IMR-90 (cell line): ENCODE measurements at regions not wholly inside any gene's neighbourhood (a gene's known extent, or its start where the extent isn't known, plus 50 kb on each side); places are given as distances from the start of the nearest gene placed in this dataset.
A peak's percentile ranks its signal among the peaks of the same experiment; 100 is the strongest.

Source experiments
- FOS ChIP-seq: fragments of 150-350 bp; IDR thresholded peaks from 2 replicates; pipeline ENCODE4 v1.6.1; 2016; ENCODE audit warnings: low read depth, low read length
- MAFK ChIP-seq: IDR thresholded peaks from 2 replicates; pipeline ENCODE4 v1.6.1; 2012; ENCODE audit warnings: low read depth, low read length, improper control_type of control experiment
- POLR2A ChIP-seq: IDR thresholded peaks from 2 replicates; pipeline ENCODE4 v1.6.1; 2012; ENCODE audit warnings: mild to moderate bottlenecking, low read depth, low read length
- RCOR1 ChIP-seq: IDR thresholded peaks from 2 replicates; pipeline ENCODE4 v1.6.1; 2012; ENCODE audit warnings: mild to moderate bottlenecking, low read length, improper control_type of control experiment; ENCODE audit not compliant: insufficient replicate concordance
- TF ChIP-seq, protein P1 (sequence below): conservative IDR thresholded peaks from 2 replicates; pipeline ENCODE4 v1.5.1; 2012; ENCODE audit warnings: mild to moderate bottlenecking, low read depth, low read length, improper control_type of control experiment

DNA sequence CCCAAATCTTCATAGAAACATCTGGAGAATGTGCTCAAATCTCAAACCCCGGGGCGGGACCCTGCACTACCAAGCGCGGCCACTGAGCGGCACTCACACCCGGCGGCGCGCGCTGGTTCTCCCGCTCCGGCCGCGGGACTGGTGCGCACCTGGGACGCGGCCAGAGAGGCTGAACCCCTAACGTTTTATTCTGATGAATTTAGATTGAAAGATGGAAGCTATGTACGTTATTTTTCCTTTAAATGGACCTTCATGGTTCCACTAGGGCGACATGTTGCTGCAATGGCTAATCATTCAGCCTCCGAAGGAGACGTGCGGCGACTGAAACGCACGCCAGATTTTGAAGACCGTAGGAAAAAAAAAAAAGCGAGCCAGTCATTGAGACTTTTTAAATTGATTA is 107.0 kb upstream of the INSIG1 start:
- TF ChIP-seq FOS, result no peak
- TF ChIP-seq, protein P1, sequence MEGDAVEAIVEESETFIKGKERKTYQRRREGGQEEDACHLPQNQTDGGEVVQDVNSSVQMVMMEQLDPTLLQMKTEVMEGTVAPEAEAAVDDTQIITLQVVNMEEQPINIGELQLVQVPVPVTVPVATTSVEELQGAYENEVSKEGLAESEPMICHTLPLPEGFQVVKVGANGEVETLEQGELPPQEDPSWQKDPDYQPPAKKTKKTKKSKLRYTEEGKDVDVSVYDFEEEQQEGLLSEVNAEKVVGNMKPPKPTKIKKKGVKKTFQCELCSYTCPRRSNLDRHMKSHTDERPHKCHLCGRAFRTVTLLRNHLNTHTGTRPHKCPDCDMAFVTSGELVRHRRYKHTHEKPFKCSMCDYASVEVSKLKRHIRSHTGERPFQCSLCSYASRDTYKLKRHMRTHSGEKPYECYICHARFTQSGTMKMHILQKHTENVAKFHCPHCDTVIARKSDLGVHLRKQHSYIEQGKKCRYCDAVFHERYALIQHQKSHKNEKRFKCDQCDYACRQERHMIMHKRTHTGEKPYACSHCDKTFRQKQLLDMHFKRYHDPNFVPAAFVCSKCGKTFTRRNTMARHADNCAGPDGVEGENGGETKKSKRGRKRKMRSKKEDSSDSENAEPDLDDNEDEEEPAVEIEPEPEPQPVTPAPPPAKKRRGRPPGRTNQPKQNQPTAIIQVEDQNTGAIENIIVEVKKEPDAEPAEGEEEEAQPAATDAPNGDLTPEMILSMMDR, result peak; percentile 83
- TF ChIP-seq POLR2A, result no peak
- TF ChIP-seq MAFK, result no peak
- TF ChIP-seq RCOR1, result no peak
